ENCODE measurements at regions not wholly inside any gene's neighbourhood (a gene's known extent, or its start where the extent isn't known, plus 50 kb on each side); places are given as distances from the start of the nearest gene placed in this dataset.
"Not testable (repeated sequence)": the region's sequence is repeated elsewhere in the genome, so short reads cannot be mapped to it uniquely, and the experiment has no call there.

DNA sequence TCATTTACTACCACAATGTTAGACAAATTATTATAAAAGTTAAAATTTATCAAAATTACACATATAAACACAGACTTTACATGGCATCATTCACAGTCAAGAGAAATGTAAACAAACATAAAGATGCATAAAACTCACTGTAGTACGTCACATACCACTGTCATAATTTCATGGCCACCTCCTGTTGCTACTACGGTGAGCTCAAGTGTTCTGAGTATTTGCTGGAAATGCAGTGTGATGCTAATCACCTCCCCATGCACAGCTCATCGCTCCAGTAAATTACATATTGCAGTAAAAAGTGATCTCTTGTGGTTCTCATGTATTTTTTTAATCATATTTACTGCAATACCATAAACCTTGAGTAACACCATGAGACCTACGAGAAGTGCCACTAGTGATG, 247.7 kb upstream of the SFSWAP start:
- DNase-seq, result no peak

GRCh38 chr12:131464081-131464480, 246.8 kb upstream of the SFSWAP start:
- DNase-seq, result no peak

DNA sequence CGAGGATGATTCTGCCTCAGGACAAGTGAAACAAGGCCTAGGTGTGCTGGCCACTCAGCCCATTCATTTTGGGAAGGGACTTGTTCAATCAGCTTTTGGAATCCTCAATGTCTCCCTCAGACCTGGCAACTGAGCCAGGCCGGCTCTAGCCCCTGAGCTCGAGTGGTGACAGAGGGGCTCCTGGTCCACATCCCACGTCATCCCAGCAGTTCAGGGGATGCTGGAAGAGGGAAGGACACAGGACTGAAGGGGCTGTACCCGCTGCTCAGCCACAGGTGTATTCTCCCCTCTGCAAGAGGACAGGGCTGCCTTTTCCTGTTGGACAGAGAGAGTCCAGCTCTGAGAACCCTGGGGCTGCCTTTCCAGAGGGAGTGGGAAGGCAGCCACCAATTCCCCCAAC, 244.6 kb upstream of the SFSWAP start:
- peak; percentile 46 for DNase-seq

- no peak for DNase-seq
Observed at GRCh38 chr12:131466932-131467331, 244.0 kb upstream of the SFSWAP start.

DNA sequence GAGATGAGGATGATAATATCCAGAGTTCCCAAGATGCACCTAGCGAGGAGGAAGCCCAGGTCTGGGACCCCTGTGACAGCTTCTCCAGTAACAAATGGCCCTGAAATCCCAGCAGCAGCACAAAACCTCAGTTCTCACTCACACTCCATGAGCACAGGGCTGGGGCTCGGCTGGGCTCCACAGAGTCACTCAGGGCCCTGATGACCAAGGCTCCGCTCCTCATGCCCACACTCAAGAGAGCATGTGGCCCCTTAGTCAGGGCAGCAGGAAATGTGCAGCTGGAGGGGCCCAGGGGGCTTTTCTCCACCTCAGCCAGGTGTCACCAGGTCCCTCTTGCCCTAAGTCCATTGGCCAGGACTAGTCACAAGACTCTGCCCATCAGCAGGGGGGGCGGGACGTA, 242.7 kb upstream of the SFSWAP start:
- no peak for DNase-seq

GRCh38 chr12:131469945-131470344, 240.9 kb upstream of the SFSWAP start:
- DNase-seq, result not testable (repeated sequence)

GRCh38 chr12:131471271-131471905, 239.5 kb upstream of the SFSWAP start:
- peak; percentile 58 for DNase-seq

- peak; percentile 52 for DNase-seq
Observed at GRCh38 chr12:131471946-131472732, 238.8 kb upstream of the SFSWAP start.

- peak; percentile 50 for DNase-seq
Observed at GRCh38 chr12:131473261-131473660, 237.6 kb upstream of the SFSWAP start.

DNA sequence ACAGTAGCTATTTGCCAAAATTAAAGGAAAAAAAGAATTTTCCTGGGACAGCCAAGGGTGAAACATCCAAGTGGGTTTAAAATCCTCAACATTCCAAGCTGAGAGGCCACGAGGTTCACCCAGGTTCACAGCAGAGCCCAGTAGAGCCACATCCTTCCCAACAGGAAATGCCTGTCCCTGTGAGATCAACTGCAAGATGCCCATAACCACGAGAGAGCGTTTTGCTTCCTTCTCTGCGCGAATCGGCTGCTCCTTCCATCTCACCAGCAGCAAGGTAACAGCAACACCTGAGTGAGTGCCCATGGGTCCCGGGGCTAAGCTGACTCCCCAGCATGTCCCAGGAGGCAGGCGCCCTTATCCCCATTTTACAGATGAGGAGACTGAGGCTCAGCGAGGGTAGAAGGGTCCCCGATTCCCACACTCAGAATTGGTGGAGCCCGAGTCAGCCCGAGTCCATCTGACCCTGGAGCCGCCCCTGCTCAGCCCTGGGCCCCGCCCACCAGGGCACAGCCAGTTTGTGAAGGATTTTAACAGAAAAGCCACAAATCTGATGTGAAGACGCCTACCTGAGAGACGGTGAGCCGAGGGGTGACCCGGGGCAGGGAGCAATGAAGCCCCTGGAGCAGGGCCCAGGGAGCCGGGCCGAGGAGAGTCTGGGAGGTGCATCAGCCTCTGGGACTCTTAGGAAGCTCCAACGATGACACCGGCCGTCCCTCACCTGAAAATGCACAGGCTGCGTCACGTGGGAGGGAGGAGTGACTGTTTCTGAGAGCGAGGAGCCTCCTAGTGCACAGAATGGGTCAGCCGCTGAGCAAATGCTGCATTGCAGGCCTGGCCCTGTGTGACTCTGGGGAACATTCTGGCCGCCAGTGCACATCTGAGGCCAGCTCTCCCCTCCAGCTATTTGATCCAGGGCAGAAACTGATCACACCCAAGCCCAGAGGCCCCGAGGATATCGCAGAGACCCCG, 236.9 kb upstream of the SFSWAP start:
- DNase-seq, result peak; percentile 72

DNA sequence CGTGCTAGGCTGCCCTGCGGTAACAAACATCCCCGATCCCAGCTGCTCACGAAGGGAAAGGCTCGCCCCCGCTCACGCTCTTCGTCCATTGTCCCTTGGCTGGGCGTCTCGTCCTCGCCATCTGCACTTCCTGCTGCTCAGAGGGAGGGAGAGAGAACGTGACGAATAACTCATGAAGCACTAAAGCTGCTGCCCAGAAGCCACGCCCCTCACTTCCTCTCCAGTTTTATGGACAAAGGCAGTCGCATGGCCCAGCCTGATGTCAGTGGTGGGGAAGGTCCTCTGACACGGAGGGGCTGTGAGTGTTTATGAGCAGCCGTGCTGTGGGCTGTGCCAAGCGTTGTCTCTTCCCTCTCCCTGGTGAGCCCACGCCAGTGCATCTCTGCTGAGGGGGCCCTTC, 235.9 kb upstream of the SFSWAP start:
- not testable (repeated sequence) for DNase-seq

DNA sequence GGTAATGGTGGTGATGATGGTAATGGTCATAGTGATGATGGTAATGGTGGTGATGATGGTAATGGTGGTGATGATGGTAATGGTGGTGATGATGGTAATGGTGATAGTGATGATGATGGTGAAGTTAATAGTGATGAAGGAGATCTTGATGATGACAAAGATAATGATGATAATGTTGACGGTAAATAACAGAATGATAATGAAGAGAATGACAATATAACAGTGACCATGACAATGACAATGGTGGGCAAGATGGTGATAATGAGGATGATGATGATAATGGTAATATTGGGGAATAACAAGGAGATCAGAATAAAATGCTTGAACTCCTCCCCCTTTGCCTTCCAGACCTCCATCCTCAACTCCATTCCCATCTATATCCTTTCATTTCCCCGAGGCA, 233.3 kb upstream of the SFSWAP start:
- DNase-seq, result no peak

DNA sequence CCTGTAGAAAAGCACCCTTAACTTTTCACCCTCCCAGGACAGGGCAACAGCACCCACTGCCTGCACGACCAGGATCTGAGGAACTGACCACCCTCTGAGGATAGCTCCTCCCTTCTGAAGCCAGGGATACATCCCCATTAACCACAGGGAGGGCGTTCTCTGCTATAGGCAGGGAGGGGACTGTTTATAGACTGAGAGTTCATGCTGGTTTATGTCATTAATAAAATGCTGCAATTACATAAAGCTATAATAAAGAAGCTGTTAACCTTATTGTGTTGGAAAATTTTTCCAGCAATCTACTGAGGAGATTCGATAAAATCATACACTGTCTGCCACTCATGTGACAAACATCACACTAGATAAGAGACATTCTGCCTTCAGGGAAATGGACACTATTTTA, 232.4 kb upstream of the SFSWAP start:
- no peak for DNase-seq

DNA sequence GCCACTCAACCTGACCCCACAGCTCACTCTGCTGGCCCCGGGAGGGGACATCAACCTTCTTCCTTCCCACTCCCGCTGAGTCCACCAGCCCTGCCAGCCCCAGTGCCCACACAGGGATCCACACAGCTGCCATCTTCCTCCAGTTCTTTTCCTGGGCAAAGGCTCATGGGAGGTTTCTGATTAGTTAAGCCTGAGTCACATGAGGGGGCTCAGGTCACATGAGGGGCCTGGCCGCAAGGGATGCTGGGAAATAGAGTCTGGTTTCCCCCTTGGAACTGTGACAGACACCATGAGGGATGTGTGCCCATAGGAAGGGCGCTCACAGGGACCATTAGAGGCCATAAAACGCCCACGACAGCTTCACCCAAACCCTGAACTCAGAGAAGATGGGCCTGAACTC, 228.7 kb upstream of the SFSWAP start:
- DNase-seq, result no peak

DNA sequence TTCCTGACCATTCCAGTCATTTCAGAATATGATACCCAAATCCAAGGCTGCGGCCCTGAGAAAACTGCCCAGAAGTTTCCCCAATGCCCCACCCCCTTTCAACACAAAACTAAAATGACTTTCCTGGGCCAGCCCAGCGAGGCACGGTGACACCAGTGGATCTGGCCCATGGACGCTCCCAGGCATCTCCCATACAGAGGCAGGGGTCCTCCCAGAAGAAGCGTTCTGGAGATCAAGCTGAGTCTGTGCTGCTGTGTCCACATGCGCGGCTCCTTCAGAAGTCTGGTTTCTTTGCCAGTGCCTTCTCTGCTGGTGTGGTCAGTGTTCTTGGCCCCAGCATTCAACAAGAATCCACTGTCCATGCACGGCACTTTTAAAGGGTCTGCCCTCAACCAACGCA, 228.2 kb upstream of the SFSWAP start:
- no peak for DNase-seq

- no peak for DNase-seq
Observed at GRCh38 chr12:131486451-131487230, 224.2 kb upstream of the SFSWAP start.

DNA sequence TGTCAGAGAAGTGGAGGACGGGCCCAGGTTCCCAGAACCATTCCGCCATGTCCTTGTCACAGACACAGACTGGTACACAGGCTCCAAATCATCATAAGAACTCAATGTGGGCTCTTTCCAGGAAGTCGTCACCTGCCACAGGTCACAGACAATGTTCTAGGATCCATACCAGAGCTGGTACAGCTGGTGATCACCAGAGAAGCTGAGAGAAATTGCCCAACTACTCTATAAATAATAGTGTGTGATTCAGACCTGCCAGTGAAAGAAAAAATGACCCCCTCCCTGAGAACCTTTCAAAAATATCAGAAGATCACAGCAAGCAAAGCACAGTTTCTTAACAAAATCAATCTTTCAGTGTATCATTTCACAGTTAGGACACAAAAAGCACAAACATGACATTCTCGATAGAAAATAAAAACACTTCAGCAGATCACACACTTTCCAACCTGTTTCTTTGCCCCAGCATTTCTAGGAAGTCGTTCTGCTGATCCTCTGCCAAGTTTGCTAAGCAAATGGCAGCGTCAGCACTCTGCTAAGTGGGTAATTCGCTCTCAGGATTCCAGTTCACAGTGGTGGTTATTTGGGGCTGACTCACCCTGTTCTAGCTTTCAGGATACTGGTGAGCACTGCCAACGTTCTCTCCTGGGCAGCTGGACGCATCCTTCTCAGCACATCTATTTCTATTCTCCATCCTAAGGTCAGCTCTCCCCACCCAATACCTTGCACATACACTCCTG, 223.3 kb upstream of the SFSWAP start:
- no peak for DNase-seq

- DNase-seq, result no peak
Observed at GRCh38 chr12:131489718-131490117, 221.2 kb upstream of the SFSWAP start.

DNA sequence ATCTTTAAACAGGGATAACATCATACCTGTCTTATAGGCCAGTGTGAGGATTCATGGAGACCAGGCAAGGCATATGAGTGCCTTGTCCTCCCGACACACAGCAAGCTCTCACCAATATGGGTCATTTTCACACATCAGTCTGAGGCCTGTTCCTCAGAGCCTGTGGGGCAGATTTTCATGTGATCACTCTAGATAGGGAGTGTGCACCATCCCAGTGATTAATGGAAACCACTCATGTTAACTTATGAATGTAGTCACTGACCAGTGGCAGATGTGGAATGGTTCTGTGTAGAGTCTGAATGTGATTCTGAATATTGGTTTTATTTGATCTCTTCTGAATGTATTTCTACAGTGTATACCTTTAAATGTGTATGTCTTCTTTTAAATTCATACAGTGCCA, 219.7 kb upstream of the SFSWAP start:
- no peak for DNase-seq

DNA sequence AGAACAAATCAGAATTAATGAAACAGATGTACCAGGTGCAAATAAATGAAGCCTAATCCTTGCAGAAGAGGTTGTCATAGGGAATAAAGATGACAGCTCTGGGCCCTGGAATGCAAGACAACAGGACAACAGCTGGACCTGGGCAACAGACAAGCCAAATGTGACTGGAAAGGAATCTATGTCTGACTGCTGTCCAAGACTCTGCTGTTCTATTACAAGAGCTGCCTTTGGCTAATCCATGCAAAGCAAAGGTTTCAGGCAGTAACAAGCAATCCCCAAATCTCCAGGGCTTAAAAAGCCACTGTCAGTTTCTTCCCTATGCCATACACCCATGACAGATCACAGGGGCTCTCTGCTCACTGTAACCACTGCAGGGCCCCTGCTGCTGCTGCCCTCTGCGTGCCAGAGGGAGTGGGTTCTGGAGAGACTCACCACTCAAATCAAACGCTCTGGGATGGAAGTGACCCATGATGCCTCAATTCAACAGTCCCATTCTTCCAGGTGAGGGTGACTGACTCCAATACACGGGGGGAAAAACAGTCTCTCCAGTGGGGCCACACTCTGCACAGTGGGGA, 218.9 kb upstream of the SFSWAP start:
- no peak for DNase-seq

GRCh38 chr12:131493068-131493826, 217.6 kb upstream of the SFSWAP start:
- DNase-seq, result no peak
